ENCODE measurements at regions not wholly inside any gene's neighbourhood (a gene's known extent, or its start where the extent isn't known, plus 50 kb on each side); places are given as distances from the start of the nearest gene placed in this dataset.

- no peak for DNase-seq (ENCODE audit: insufficient read length, low spot score, missing footprints)
- Histone ChIP-seq H3K79me2 (ENCODE audit: insufficient read depth, low read length) (no peaks in the 10 kb centered on the region), H3K4me2 (ENCODE audit: insufficient read depth, low read length) (no peak overlapping the region), H3K9me3 (ENCODE audit: low read depth, low read length) (no peaks in the 10 kb centered on the region), H3K4me3 (ENCODE audit: insufficient read depth, low read length) (no peak overlapping the region), H3K27ac (ENCODE audit: low read depth, low read length) (no peak overlapping the region), H4K20me1 (ENCODE audit: insufficient read depth, low read length) (no peaks in the 10 kb centered on the region), H2AFZ (ENCODE audit: low read length) (no peak overlapping the region), H3K27me3 (ENCODE audit: insufficient read depth, low read length) (no peaks in the 10 kb centered on the region), H3K36me3 (ENCODE audit: insufficient read depth, low read length) (no peaks in the 10 kb centered on the region), H3K4me1 (ENCODE audit: insufficient read depth, low read length) (no peaks in the 10 kb centered on the region)
- TF ChIP-seq, protein P1, sequence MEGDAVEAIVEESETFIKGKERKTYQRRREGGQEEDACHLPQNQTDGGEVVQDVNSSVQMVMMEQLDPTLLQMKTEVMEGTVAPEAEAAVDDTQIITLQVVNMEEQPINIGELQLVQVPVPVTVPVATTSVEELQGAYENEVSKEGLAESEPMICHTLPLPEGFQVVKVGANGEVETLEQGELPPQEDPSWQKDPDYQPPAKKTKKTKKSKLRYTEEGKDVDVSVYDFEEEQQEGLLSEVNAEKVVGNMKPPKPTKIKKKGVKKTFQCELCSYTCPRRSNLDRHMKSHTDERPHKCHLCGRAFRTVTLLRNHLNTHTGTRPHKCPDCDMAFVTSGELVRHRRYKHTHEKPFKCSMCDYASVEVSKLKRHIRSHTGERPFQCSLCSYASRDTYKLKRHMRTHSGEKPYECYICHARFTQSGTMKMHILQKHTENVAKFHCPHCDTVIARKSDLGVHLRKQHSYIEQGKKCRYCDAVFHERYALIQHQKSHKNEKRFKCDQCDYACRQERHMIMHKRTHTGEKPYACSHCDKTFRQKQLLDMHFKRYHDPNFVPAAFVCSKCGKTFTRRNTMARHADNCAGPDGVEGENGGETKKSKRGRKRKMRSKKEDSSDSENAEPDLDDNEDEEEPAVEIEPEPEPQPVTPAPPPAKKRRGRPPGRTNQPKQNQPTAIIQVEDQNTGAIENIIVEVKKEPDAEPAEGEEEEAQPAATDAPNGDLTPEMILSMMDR (IDR thresholded peaks at IDR 0.05; ENCODE audit: extremely low read depth, low read depth, low read length): no peak
Measured at GRCh38 chr3:96070678-96071077, 743.7 kb upstream of the EPHA6 start.

GRCh38 chr3:96071097-96071496 lies 743.3 kb upstream of the EPHA6 start:
- Histone ChIP-seq H3K27ac (ENCODE audit: low read depth, low read length) (no peak overlapping the region), H2AFZ (ENCODE audit: low read length) (no peak overlapping the region), H4K20me1 (ENCODE audit: insufficient read depth, low read length) (no peaks in the 10 kb centered on the region), H3K4me1 (ENCODE audit: insufficient read depth, low read length) (no peaks in the 10 kb centered on the region), H3K4me3 (ENCODE audit: insufficient read depth, low read length) (no peak overlapping the region), H3K36me3 (ENCODE audit: insufficient read depth, low read length) (no peaks in the 10 kb centered on the region), H3K4me2 (ENCODE audit: insufficient read depth, low read length) (no peak overlapping the region), H3K9me3 (ENCODE audit: low read depth, low read length) (no peaks in the 10 kb centered on the region), H3K27me3 (ENCODE audit: insufficient read depth, low read length) (no peaks in the 10 kb centered on the region), H3K79me2 (ENCODE audit: insufficient read depth, low read length) (no peaks in the 10 kb centered on the region)
- TF ChIP-seq, protein P1 (IDR thresholded peaks at IDR 0.05; ENCODE audit: extremely low read depth, low read depth, low read length): no peak
- no peak for DNase-seq (ENCODE audit: insufficient read length, low spot score, missing footprints)

- no peak overlapping the region for H2AFZ ChIP-seq (ENCODE audit: low read length)
- H3K27me3 ChIP-seq (ENCODE audit: insufficient read depth, low read length): no peaks in the 10 kb centered on the region
- no peak overlapping the region for H3K4me2 ChIP-seq (ENCODE audit: insufficient read depth, low read length)
- H3K4me3 ChIP-seq (ENCODE audit: insufficient read depth, low read length): no peak overlapping the region
- TF ChIP-seq, protein P1 (IDR thresholded peaks at IDR 0.05; ENCODE audit: extremely low read depth, low read depth, low read length): no peak
- DNase-seq (ENCODE audit: insufficient read length, low spot score, missing footprints): no peak
- no peaks in the 10 kb centered on the region for H3K4me1 ChIP-seq (ENCODE audit: insufficient read depth, low read length)
- no peaks in the 10 kb centered on the region for H3K79me2 ChIP-seq (ENCODE audit: insufficient read depth, low read length)
- no peaks in the 10 kb centered on the region for H3K36me3 ChIP-seq (ENCODE audit: insufficient read depth, low read length)
- H3K27ac ChIP-seq (ENCODE audit: low read depth, low read length): no peak overlapping the region
- no peaks in the 10 kb centered on the region for H3K9me3 ChIP-seq (ENCODE audit: low read depth, low read length)
- no peaks in the 10 kb centered on the region for H4K20me1 ChIP-seq (ENCODE audit: insufficient read depth, low read length)
Measured at GRCh38 chr3:96072226-96072625, 742.2 kb upstream of the EPHA6 start.

GRCh38 chr3:96083610-96084009 lies 730.8 kb upstream of the EPHA6 start:
- no peaks in the 10 kb centered on the region for H3K4me1 ChIP-seq (ENCODE audit: insufficient read depth, low read length)
- no peak for DNase-seq (ENCODE audit: insufficient read length, low spot score, missing footprints)
- H3K9me3 ChIP-seq (ENCODE audit: low read depth, low read length): no peaks in the 10 kb centered on the region
- no peaks in the 10 kb centered on the region for H3K27me3 ChIP-seq (ENCODE audit: insufficient read depth, low read length)
- H3K4me2 ChIP-seq (ENCODE audit: insufficient read depth, low read length): no peak overlapping the region
- no peak overlapping the region for H2AFZ ChIP-seq (ENCODE audit: low read length)
- TF ChIP-seq, protein P1 (IDR thresholded peaks at IDR 0.05; ENCODE audit: extremely low read depth, low read depth, low read length): no peak
- no peaks in the 10 kb centered on the region for H4K20me1 ChIP-seq (ENCODE audit: insufficient read depth, low read length)
- no peak overlapping the region for H3K27ac ChIP-seq (ENCODE audit: low read depth, low read length)
- no peak overlapping the region for H3K4me3 ChIP-seq (ENCODE audit: insufficient read depth, low read length)
- no peaks in the 10 kb centered on the region for H3K36me3 ChIP-seq (ENCODE audit: insufficient read depth, low read length)
- no peaks in the 10 kb centered on the region for H3K79me2 ChIP-seq (ENCODE audit: insufficient read depth, low read length)

Measured in osteoblast (primary cell).